SK-N-MC (cell line): ENCODE measurements at regions not wholly inside any gene's neighbourhood (a gene's known extent, or its start where the extent isn't known, plus 50 kb on each side); places are given as distances from the start of the nearest gene placed in this dataset.

Experiments used
- EZH2 ChIP-seq: fragments of 200-600 bp; sonication (generic); IDR thresholded peaks from one replicate; pipeline ENCODE4 v1.6.1; 2017; ENCODE audit warnings: antibody characterized with exemption
- POLR2AphosphoS5 ChIP-seq: IDR thresholded peaks from 2 replicates; pipeline ENCODE4 v1.6.1; 2012; ENCODE audit warnings: mild to moderate bottlenecking, low read depth, low read length, borderline replicate concordance

- TF ChIP-seq EZH2 (no peak), POLR2AphosphoS5 (no peak)
Observed at GRCh38 chr2:194915485-194915884, 741.5 kb upstream of the SLC39A10 start.
